Panc1 (cell line): ENCODE measurements at regions not wholly inside any gene's neighbourhood (a gene's known extent, or its start where the extent isn't known, plus 50 kb on each side); places are given as distances from the start of the nearest gene placed in this dataset.
A peak's percentile ranks its signal among the peaks of the same experiment; 100 is the strongest.

Experiments used
- ATAC-seq: fragments of 200-7000 bp; cut with Tn5 transposase; 2 replicates; pipeline ENCODE4 v1.9.1; 2020; ENCODE audit warnings: mild to moderate bottlenecking, moderate library complexity
- BruUV-seq: library from RNA; stranded (reverse); fragments of 400-500 nt; replicated peaks from 2 replicates; lab custom pipeline; 2021; lab: Mats Ljungman, UMichigan
- CTCF ChIA-PET: fragments of 300-600 bp; sonication (Branson Sonifier 250); formaldehyde crosslinking; loops from one replicate; lab custom pipeline; 2022; ENCODE audit warnings: antibody characterized with exemption; lab: Charles Lee
- POLR2A ChIA-PET: fragments of 300-600 bp; sonication (Branson Sonifier 250); formaldehyde crosslinking; loops from one replicate; lab custom pipeline; 2022; ENCODE audit warnings: antibody characterized with exemption; lab: Charles Lee
- DNase-seq: peaks from one replicate; pipeline ENCODE4 v3.0.0-alpha.2; 2010; ENCODE audit warnings: low read depth, low spot score
- H3K27ac ChIP-seq: 2 replicates; pipeline ENCODE4 v1.5.1; 2011; ENCODE audit warnings: mild to moderate bottlenecking, low read length, inconsistent platforms
- H3K27me3 ChIP-seq: fragments of 200-500 bp; sonication (Bioruptor generic); 2 replicates; pipeline ENCODE4 v1.6.0; 2014; ENCODE audit warnings: low read length, inconsistent platforms; ENCODE audit not compliant: control insufficient read depth, insufficient read depth
- H3K36me3 ChIP-seq: fragments of 200-500 bp; sonication (Bioruptor generic); 2 replicates; pipeline ENCODE4 v1.5.1; 2014; ENCODE audit warnings: inconsistent platforms, mild to moderate bottlenecking, low read length, moderate library complexity; ENCODE audit not compliant: control insufficient read depth, insufficient read depth
- H3K4me1 ChIP-seq: 2 replicates; pipeline ENCODE4 v1.5.1; 2011; ENCODE audit warnings: inconsistent platforms, mild to moderate bottlenecking, low read length, moderate library complexity; ENCODE audit not compliant: control insufficient read depth, insufficient read depth
- H3K4me3 ChIP-seq, 2 experiments: 2 replicates each; pipeline ENCODE4 v1.5.1; 2011 to 2012; ENCODE audit warnings: low read depth in 2 of 2, low read length in 2 of 2, mild to moderate bottlenecking in 2 of 2, inconsistent platforms in 1 of 2, moderate library complexity in 1 of 2
- H3K9me3 ChIP-seq: fragments of 200-500 bp; sonication (Bioruptor generic); 2 replicates; pipeline ENCODE4 v1.5.1; 2014; ENCODE audit warnings: low read depth, mild to moderate bottlenecking, inconsistent platforms, low read length, moderate library complexity; ENCODE audit not compliant: control insufficient read depth, insufficient read depth
- CTCF ChIP-seq: fragments of 450-650 bp; IDR thresholded peaks from 2 replicates; pipeline ENCODE4 v1.5.1; 2017; ENCODE audit warnings: mild to moderate bottlenecking
- POLR2AphosphoS5 ChIP-seq: IDR thresholded peaks from 2 replicates; pipeline ENCODE4 v1.6.1; 2012; ENCODE audit warnings: mild to moderate bottlenecking, low read depth, low read length, moderate library complexity
- REST ChIP-seq, 2 experiments: IDR thresholded peaks; 2 replicates each; pipeline ENCODE4 v1.6.1; 2011 to 2012; ENCODE audit warnings: low read depth in 2 of 2, control low read depth in 1 of 2, low read length in 1 of 2, mild to moderate bottlenecking in 1 of 2, moderate library complexity in 1 of 2; ENCODE audit not compliant: insufficient read depth in 1 of 2
- SIN3A ChIP-seq: IDR thresholded peaks from 2 replicates; pipeline ENCODE4 v1.6.1; 2012; ENCODE audit warnings: low read depth, mild to moderate bottlenecking, low read length, moderate library complexity, borderline replicate concordance; ENCODE audit not compliant: insufficient read depth
- TCF7L2 ChIP-seq: IDR thresholded peaks from 2 replicates; pipeline ENCODE4 v1.6.1; 2011; ENCODE audit warnings: mild to moderate bottlenecking, low read depth, low read length, inconsistent platforms
- in situ Hi-C: cut with HindIII; loops from 2 replicates; pipeline ENCODE4 v1.10.0; 2016; ENCODE audit warnings: low sequenced_read_pairs, low pct_unique_long_range_greater_than_20kb
- intact Hi-C: fragments of 100-400 bp; cut with micrococcal nuclease; formaldehyde crosslinking; loops from one replicate; pipeline ENCODE4 v1.10.0; 2022; ENCODE audit not compliant: unreplicated experiment

- ChIA-PET POLR2A (no interaction called here), CTCF (no interaction called here)
- no peaks in the 10 kb centered on the region for H3K27me3 ChIP-seq
- no peaks in the 10 kb centered on the region for H3K36me3 ChIP-seq
- peak; percentile 60; the same call in 1 of the 2 replicates for ATAC-seq
- TF ChIP-seq REST (IDR thresholded peaks at IDR 0.05; ENCODE audit: insufficient read depth in 1 of 2, low read depth in 2 of 2, low read length in 1 of 2), result no peak
- TF ChIP-seq CTCF, result no peak
- no peak for TF ChIP-seq POLR2AphosphoS5
- TF ChIP-seq TCF7L2, result no peak
- no peak for TF ChIP-seq SIN3A
- no peak overlapping the region for H3K27ac ChIP-seq
- no peak overlapping the region for H3K4me3 ChIP-seq
- no peak for DNase-seq
- H3K9me3 ChIP-seq, result no peaks in the 10 kb centered on the region
- in situ Hi-C loops (no loop called here), intact Hi-C loops (no loop called here)
- H3K4me1 ChIP-seq, result no peaks in the 10 kb centered on the region
- no TSS peak for BruUV-seq
Measured at GRCh38 chr2:20551260-20551944, 99.5 kb downstream of the HS1BP3 start.

- no peak for TF ChIP-seq SIN3A
- no peak for TF ChIP-seq TCF7L2
- TF ChIP-seq CTCF, result no peak
- no peak for TF ChIP-seq POLR2AphosphoS5
- TF ChIP-seq REST (IDR thresholded peaks at IDR 0.05; ENCODE audit: insufficient read depth in 1 of 2, low read depth in 2 of 2, low read length in 1 of 2), result no peak
- intact Hi-C loops, result no loop called here
- ChIA-PET POLR2A (no interaction called here), CTCF (no interaction called here)
- H3K9me3 ChIP-seq, result no peaks in the 10 kb centered on the region
- no TSS peak for BruUV-seq
- DNase-seq (no peak), ATAC-seq (no peak)
- H3K4me3 ChIP-seq, result no peak overlapping the region
- H3K27ac ChIP-seq, result no peak overlapping the region
- H3K4me1 ChIP-seq, result no peaks in the 10 kb centered on the region
- in situ Hi-C loops, result no loop called here
- H3K27me3 ChIP-seq, result no peaks in the 10 kb centered on the region
- no peaks in the 10 kb centered on the region for H3K36me3 ChIP-seq
Measured at GRCh38 chr2:20551945-20552328, 99.0 kb downstream of the HS1BP3 start.
